Neural crest cell (in vitro differentiated cells): ENCODE measurements at regions not wholly inside any gene's neighbourhood (a gene's known extent, or its start where the extent isn't known, plus 50 kb on each side); places are given as distances from the start of the nearest gene placed in this dataset.

Experiments used
- DNase-seq: peaks from one replicate; pipeline ENCODE4 v3.0.0; 2021; ENCODE audit warnings: low read depth, mixed read lengths, low spot score
- H3K27ac Mint-ChIP-seq: one replicate; pipeline ENCODE4 v1.8.0; 2021; ENCODE audit warnings: mild to moderate bottlenecking, mixed read lengths; ENCODE audit not compliant: unreplicated experiment
- H3K27me3 Mint-ChIP-seq: 2 replicates; pipeline ENCODE4 v1.8.0; 2021; ENCODE audit warnings: low read depth, mild to moderate bottlenecking, mixed read lengths
- H3K36me3 Mint-ChIP-seq: 2 replicates; pipeline ENCODE4 v1.8.0; 2021; ENCODE audit warnings: low read depth, mild to moderate bottlenecking, mixed read lengths
- H3K4me1 Mint-ChIP-seq: 2 replicates; pipeline ENCODE4 v1.8.0; 2021; ENCODE audit warnings: mixed read lengths
- H3K4me3 Mint-ChIP-seq: one replicate; pipeline ENCODE4 v1.8.0; 2021; ENCODE audit warnings: mild to moderate bottlenecking, mixed read lengths
- H3K9me3 Mint-ChIP-seq: 2 replicates; pipeline ENCODE4 v1.8.0; 2021; ENCODE audit warnings: mixed read lengths
- CTCF ChIP-seq: fragments of 200-600 bp; sonication (generic); conservative IDR thresholded peaks from 2 replicates; pipeline ENCODE4 v1.5.0; 2021; ENCODE audit warnings: antibody characterized with exemption, mild to moderate bottlenecking

GRCh38 chr18:39346916-39347315, 1781.3 kb upstream of the CELF4 start:
- TF ChIP-seq CTCF, result no peak
- Mint-ChIP-seq H3K36me3 (no peaks in the 10 kb centered on the region), H3K4me1 (peaks cover 7% of the 10 kb centered on the region), H3K4me3 (no peak overlapping the region), H3K27ac (no peak overlapping the region), H3K27me3 (no peaks in the 10 kb centered on the region), H3K9me3 (peaks cover 3% of the 10 kb centered on the region)
- DNase-seq, result no peak

GRCh38 chr18:39345321-39345720, 1779.7 kb upstream of the CELF4 start:
- Mint-ChIP-seq H3K27ac (no peak overlapping the region), H3K36me3 (no peaks in the 10 kb centered on the region), H3K4me3 (no peak overlapping the region), H3K9me3 (peaks cover 5% of the 10 kb centered on the region), H3K4me1 (peaks cover 9% of the 10 kb centered on the region), H3K27me3 (no peaks in the 10 kb centered on the region)
- no peak for TF ChIP-seq CTCF
- no peak for DNase-seq

- no peak for DNase-seq
- Mint-ChIP-seq H3K36me3 (peaks cover 7% of the 10 kb centered on the region), H3K4me1 (peaks cover 14% of the 10 kb centered on the region), H3K27ac (no peak overlapping the region), H3K27me3 (no peaks in the 10 kb centered on the region), H3K9me3 (peaks cover 5% of the 10 kb centered on the region), H3K4me3 (no peak overlapping the region)
- no peak for TF ChIP-seq CTCF
Observed at GRCh38 chr18:39344487-39344886, 1778.9 kb upstream of the CELF4 start.

- H3K27ac Mint-ChIP-seq, result no peak overlapping the region
Observed at GRCh38 chr18:39341129-39341528, 1775.5 kb upstream of the CELF4 start.

GRCh38 chr18:39340418-39340817, 1774.8 kb upstream of the CELF4 start:
- H3K36me3 Mint-ChIP-seq, result peaks cover 7% of the 10 kb centered on the region
- peaks cover 15% of the 10 kb centered on the region for H3K4me1 Mint-ChIP-seq
- no peaks in the 10 kb centered on the region for H3K27me3 Mint-ChIP-seq

More at GRCh38 chr18:39341129-39341528, 1775.5 kb upstream of the CELF4 start:
- TF ChIP-seq CTCF, result no peak
- no peak for DNase-seq
- Mint-ChIP-seq H3K27me3 (no peaks in the 10 kb centered on the region), H3K4me1 (peaks cover 15% of the 10 kb centered on the region), H3K9me3 (peaks cover 5% of the 10 kb centered on the region), H3K4me3 (no peak overlapping the region), H3K36me3 (peaks cover 7% of the 10 kb centered on the region)

More at GRCh38 chr18:39340418-39340817, 1774.8 kb upstream of the CELF4 start:
- Mint-ChIP-seq H3K9me3 (peaks cover 5% of the 10 kb centered on the region), H3K27ac (no peak overlapping the region), H3K4me3 (no peak overlapping the region)
- DNase-seq, result no peak
- no peak for TF ChIP-seq CTCF
